ENCODE measurements at regions not wholly inside any gene's neighbourhood (a gene's known extent, or its start where the extent isn't known, plus 50 kb on each side); places are given as distances from the start of the nearest gene placed in this dataset.

GRCh38 chr6:14038467-14039437, 78.8 kb upstream of the CD83 start:
- POLR2A ChIA-PET: no interaction called here
- no peak for TF ChIP-seq CTCF (IDR thresholded peaks at IDR 0.05; ENCODE audit: control extremely low read depth, extremely low read depth, low read depth, missing control alignments)
- CTCF ChIA-PET: interaction anchor here (0.9 to 6.7 kb wide), 9 partner anchors 10 to 249 kb away, joined by 3 to 81 read pairs (median 8); no protein-coding TSS in a partner anchor
- no peak for DNase-seq (ENCODE audit: extremely low spot score)

GRCh38 chr6:14040042-14040441, 77.5 kb upstream of the CD83 start:
- DNase-seq (ENCODE audit: extremely low spot score): no peak
- ChIA-PET POLR2A (no interaction called here), CTCF (interaction anchor here (0.9 to 6.7 kb wide), 5 partner anchors 9 to 250 kb away, joined by 3 to 81 read pairs (median 17); no protein-coding TSS in a partner anchor)
- TF ChIP-seq CTCF (IDR thresholded peaks at IDR 0.05; ENCODE audit: control extremely low read depth, extremely low read depth, low read depth, missing control alignments): no peak

- peak; percentile 72 for DNase-seq (ENCODE audit: extremely low spot score)
- ChIA-PET CTCF (interaction anchor here (0.5 to 18.1 kb wide), 29 partner anchors 9 to 1578 kb away, joined by 3 to 209 read pairs (median 4); partner anchors contain the start of gene RNF182), POLR2A (no interaction called here)
- peak; percentile 67 for TF ChIP-seq CTCF (IDR thresholded peaks at IDR 0.05; ENCODE audit: control extremely low read depth, extremely low read depth, low read depth, missing control alignments)
These were observed 71.0 kb upstream of the CD83 start for GRCh38 chr6:14046476-14047068.

- no peak for TF ChIP-seq CTCF (IDR thresholded peaks at IDR 0.05; ENCODE audit: control extremely low read depth, extremely low read depth, low read depth, missing control alignments)
- POLR2A ChIA-PET: no interaction called here
- CTCF ChIA-PET: interaction anchor here (0.8 to 18.1 kb wide), 11 partner anchors 10 to 193 kb away, joined by 3 to 209 read pairs (median 6); no protein-coding TSS in a partner anchor
- DNase-seq (ENCODE audit: extremely low spot score): no peak
These were observed 70.3 kb upstream of the CD83 start for GRCh38 chr6:14047151-14047740.

GRCh38 chr6:14048837-14049236, 68.7 kb upstream of the CD83 start:
- ChIA-PET POLR2A (no interaction called here), CTCF (interaction anchor here (1.4 to 18.1 kb wide), 5 partner anchors 10 to 140 kb away, joined by 3 to 209 read pairs (median 49); no protein-coding TSS in a partner anchor)
- no peak for DNase-seq (ENCODE audit: extremely low spot score)
- TF ChIP-seq CTCF (IDR thresholded peaks at IDR 0.05; ENCODE audit: control extremely low read depth, extremely low read depth, low read depth, missing control alignments): no peak

- DNase-seq (ENCODE audit: extremely low spot score): no peak
- POLR2A ChIA-PET: no interaction called here
- no peak for TF ChIP-seq CTCF (IDR thresholded peaks at IDR 0.05; ENCODE audit: control extremely low read depth, extremely low read depth, low read depth, missing control alignments)
- CTCF ChIA-PET: interaction anchor here (1.9 to 18.1 kb wide), 3 partner anchors 15 to 143 kb away, joined by 4 to 209 read pairs (median 81); no protein-coding TSS in a partner anchor
These were observed 66.2 kb upstream of the CD83 start for GRCh38 chr6:14051355-14051754.
